ENCODE measurements at regions not wholly inside any gene's neighbourhood (a gene's known extent, or its start where the extent isn't known, plus 50 kb on each side); places are given as distances from the start of the nearest gene placed in this dataset.

DNA sequence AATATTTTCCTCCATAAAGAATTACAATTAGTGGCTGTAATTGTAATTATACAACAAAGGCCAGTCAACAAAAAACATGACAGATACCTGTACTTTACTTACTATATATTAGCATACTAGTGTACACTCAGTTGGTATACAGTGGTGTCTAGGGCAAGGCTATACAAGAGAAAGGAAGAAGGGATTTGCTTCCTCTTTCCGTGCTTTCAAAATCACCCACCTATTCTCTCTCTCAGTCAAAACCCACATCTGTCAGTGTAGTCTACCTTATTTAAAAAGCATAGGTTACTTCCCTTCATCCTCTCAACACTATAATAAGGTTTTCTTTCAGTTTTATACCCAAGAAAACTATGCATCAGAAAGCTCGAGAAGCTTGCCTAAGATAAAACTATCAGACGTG is 355.8 kb upstream of the NR5A2 start:
- DNase-seq (ENCODE audit: low read depth in 2 of 3, low spot score in 1 of 3): no peak

DNA sequence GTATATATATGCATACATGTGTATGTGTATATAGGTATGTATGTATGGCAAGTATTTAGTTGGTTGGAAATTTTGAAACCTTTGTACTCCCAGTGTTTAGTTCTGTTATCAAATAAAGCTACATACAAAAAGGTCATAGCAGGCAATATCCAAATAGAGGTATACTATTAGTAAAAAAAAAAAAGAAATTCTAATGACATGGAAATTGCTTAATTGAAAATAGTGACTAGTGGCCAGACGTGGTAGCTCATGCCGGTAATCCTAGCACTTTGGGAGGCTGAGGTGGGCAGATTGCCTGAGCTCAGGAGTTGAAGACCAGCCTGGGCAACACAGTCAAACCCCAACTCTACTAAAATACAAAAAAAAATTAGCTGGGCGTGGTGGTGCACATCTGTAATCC is 351.6 kb upstream of the NR5A2 start:
- DNase-seq (ENCODE audit: low read depth in 2 of 3, low spot score in 1 of 3): no peak

DNA sequence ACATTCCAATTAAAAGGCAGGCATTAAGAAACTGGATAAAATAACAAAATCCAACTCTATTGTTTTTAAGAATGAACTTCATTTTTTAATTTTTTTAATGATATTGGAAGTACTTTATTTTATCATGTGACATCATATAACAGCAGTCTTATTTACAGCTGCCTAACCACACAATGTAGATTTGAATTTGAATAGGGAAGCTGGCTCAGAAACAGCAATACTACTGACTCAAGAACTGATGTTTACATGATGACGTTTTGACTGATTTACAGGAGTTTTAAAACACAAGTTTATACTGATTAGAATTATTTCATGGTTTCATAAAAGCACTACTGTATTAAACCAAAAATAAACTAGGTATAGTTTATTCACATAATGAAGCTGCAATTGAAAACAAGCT is 348.7 kb upstream of the NR5A2 start:
- no peak for DNase-seq (ENCODE audit: low read depth in 2 of 3, low spot score in 1 of 3)

DNA sequence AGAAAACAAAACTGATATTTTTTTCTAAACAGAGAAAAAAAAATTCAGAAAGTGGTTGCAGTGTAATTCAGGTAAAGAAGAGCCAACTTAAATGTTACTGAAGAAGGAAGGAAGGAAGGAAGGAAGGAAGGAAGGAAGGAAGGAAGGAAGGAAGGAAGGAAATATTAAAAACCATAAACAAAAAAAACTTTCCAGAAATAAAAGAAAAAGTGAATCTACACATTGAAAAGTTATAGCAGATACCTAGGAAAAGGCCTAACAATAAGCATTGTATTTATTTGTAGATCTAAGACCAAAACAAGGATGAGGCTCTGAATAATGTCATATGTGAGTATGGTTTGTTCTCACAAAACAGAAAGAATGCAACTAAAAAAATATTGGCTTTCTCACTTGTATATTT is 345.4 kb upstream of the NR5A2 start:
- no peak for DNase-seq (ENCODE audit: low read depth in 2 of 3, low spot score in 1 of 3)

DNA sequence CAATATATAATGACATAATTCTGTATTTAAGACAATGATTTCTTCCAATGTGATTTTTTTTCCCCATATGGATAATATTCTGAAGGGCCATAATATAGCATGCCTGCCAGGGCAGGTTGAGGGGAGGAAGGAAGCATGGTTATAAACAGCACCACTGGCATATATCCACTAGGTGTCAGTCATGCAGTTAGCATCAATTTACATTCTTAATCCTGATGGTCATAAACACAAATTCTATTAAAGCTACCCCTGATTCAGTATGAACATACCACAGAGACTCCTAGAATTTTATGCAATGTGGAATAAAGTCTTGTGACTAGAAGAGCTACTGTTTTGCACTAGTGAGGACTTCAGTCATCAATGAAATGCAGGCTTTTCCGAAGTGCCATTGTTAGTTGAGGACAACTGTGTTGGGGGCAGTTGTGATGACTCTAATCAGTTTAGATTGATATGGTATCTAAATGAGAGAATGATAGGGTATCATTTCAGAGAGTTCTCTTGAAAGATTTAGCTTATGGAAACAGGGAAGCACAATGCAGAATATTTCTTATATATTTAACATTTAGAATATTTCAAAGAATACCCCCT is 342.7 kb upstream of the NR5A2 start:
- DNase-seq (ENCODE audit: low read depth in 2 of 3, low spot score in 1 of 3): no peak

DNA sequence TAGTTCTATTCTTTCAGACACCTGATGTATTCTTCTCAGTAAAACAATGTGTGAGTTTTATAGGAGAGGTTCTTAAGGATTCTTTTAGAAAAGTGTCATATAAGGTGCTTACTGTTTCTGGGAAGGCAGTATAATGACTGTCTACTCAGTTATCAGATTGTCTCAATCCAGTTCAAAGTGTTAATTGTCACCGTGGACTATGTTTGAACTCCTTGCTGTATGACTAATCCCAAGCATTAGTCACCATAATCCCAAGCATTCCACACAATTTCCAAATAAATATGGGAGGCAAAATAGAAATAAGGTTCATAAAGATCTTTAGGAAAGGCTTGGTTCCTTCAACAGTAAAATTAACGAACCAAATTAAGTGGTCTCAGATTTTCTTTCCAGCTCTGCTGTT is 342.1 kb upstream of the NR5A2 start:
- no peak for DNase-seq (ENCODE audit: low read depth in 2 of 3, low spot score in 1 of 3)

DNA sequence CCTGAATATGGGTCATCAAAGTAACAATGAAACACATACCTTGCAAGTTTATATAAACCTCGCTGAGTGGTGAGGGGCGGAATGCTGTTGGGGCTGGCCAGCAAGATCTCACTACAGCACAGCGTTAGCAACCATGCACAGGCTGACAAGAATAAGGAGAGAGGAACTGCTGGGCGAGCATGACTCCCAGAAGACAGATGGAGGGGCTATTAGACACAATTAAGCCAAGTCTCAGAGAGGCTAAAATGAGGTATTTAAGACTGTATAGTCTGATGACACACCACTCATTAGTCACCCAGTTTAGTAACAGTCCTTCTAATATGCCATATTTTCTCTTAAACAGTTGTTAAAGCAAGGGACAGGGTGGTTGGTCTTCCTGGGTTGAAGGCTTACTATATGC is 340.2 kb upstream of the NR5A2 start:
- no peak for DNase-seq (ENCODE audit: low read depth in 2 of 3, low spot score in 1 of 3)

DNA sequence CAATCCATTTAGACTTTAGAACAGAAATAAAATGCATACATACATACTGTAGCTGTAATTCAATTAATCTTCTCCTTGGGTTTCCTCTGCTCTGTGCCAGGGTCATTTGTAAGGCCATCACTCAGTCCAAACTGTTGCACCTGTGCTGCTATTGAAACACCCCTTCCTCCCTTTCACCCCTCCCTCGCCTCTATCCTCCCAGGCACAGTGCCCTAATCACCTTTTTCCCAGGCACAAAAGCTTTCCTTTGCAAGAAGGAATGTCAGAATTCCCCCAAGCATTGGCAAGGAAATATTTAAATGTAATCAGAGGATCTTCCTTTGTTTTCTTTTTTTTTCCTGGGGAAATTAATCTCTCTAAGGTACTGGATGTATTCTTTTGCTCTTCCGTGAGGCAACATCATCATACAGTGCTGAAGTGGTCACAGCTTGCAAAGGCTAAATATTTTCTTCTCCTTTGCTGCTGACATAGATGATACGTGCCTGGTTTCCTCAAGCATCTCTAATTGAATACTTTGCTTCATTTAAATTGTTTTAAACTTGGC is 339.3 kb upstream of the NR5A2 start:
- DNase-seq (ENCODE audit: low read depth in 2 of 3, low spot score in 1 of 3): no peak

DNA sequence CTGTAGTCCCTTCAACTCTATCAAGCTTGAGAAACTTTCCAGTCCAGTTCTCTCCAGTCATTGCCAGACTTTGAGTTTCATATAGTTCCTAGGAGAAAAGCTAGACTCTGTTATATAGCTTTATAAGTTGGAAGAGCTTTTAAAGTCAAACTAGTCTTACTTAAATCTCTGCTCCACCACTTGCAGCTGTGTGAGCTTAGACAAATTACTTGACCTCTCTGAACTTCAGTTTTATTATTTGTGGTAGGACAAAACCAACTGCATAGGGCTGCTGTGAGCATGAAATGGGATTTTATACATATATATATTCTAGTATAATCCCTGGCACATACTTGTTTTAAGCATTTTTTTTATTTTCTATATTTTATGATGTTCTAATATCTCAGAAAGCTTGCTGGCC is 338.7 kb upstream of the NR5A2 start:
- no peak for DNase-seq (ENCODE audit: low read depth in 2 of 3, low spot score in 1 of 3)

DNA sequence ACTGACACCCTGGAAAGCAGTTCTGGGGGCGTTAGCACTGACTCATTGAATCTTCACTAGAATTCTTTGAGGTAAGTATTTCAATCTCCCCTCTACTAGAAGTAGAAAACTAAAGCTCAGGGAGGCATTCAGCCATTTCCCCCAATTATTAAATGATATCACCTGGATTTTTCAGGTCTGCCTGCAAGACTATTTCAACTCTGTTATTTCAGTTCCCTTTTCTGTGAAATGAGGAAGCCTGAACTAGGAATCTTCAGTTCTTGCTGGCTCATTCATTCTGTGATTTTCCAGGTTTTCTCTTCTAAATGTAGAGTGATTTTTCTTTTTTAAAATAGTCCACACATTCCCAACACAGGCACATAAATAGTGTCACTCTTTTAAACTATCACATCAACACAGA is 337.0 kb upstream of the NR5A2 start:
- DNase-seq (ENCODE audit: low read depth in 2 of 3, low spot score in 1 of 3): no peak

DNA sequence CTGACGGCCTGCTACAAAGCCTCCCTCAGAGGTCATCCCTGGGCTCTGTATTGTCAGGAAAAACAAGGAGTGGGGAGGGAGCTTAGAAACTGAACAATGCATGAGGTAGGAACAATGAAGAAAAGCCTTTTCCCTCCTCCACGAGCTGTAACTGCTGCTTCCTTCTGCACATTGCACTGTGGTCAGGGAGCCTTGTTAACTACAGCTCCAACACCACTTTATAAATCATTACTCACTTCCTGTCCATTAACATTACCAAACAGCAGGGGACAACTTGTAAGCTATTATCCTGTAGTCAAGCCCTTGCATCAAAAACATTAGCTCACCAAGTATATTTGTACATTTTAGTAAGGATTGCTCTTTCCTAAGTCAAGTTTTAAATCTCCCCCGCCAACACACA is 336.0 kb upstream of the NR5A2 start:
- DNase-seq (ENCODE audit: low read depth in 2 of 3, low spot score in 1 of 3): no peak

DNA sequence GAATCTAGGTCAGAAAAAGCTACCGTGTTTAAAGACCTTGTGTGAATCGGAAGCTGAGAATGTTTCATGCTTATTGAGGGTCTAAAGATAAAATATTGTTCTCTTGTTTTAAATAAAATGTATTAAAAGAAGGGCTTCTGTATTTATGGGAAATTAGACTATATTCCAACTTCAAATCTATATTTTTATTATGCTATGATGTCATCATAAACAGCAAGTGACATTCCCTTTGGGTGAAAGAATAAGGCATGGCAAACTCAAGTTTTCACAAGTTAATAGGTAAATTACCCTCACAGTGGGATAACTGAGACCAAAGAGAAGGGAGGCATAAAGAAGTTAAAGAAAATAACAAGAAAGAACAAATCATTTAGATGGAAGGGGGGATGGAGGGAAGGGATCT is 333.8 kb upstream of the NR5A2 start:
- DNase-seq (ENCODE audit: low read depth in 2 of 3, low spot score in 1 of 3): no peak

DNA sequence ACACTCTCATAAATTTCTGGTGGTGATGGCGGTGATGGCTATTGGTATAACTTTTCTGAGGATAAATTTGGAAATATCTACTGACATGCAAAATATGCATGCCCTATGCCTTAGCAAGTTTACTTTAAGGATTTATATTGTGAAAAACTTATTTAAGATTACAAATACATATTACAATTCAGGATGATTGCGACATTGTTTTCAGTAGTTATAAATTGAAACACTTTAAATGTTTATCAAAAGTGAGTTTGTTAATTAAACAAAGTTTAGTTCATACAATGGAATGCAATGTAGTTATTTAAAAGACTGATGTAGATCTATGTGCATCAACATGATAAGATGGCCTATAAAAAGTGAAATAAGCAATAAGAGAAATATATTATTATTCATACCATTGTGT is 331.3 kb upstream of the NR5A2 start:
- DNase-seq (ENCODE audit: low read depth in 2 of 3, low spot score in 1 of 3): no peak

DNA sequence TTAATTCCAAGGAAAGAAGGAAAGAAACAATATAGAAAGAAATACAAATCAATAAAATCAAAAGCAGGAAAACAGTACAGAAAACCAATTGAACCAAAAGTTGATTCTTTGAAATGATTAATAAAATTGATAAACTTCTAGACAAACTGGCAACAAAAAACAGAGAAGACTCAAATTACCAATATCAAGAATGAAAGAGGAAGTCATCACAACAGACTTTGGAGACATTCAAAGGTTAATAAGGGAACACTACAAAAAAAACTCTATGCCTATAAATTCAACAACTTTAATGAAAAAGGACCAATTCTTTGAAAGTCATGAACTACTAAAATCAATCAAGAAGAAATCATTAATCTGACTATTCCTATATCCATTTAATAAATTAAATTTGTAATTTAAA is 329.3 kb upstream of the NR5A2 start:
- DNase-seq (ENCODE audit: low read depth in 2 of 3, low spot score in 1 of 3): no peak

DNA sequence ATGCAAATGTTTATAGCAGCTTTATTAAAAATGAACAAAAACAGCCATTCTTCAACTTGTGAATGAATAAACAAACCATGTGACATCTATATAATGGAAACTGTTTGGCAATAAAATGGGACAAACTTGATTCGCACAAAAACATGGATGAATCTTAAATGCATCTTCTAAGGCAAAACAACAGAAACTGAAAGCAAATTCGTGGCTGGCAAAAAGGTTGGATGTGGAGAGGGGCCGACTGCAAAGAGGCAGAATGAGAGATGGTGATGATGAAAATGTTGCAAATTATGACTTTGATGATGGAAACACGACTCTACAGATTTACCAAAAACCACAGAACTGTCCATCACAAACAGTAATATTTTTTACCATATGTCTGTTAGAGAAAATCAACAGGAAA is 327.0 kb upstream of the NR5A2 start:
- DNase-seq (ENCODE audit: low read depth in 2 of 3, low spot score in 1 of 3): no peak

DNA sequence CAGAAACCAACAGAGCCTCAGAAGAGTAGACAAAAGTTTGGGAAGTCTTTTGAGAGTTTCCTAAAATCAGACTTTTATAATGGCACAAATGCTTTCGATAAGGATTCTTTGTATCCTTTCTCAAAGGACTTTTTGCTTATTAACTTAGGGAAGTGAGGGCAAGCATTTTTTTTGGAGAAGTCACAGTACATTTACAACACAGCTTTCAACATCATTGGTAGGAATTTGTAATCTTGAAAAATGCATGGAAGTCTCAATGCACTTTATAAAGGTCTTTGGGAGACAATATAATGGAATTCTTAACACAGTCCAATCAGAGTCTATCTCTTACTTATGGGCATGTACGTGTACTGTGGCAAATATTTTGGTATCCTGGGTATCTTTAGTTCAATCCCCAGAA is 325.8 kb upstream of the NR5A2 start:
- no peak for DNase-seq (ENCODE audit: low read depth in 2 of 3, low spot score in 1 of 3)

DNA sequence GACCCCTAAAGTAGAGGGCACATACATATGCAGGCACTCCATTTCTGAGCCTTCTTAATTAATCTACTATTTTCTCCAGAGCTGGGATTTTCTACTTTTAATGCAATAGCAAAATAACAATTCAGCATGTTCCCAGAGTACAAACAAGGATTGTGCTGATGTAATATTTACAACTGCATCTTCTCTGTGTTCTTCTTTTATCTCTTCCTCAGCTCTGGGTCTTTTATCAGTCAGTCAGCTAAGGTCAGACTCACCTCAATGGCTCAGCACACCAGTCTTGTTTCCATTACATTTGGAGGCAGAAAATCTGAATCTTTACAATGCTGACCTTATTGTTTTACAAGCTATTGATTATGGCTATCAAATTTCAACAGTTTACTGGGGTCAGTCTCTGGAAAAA is 323.3 kb upstream of the NR5A2 start:
- DNase-seq (ENCODE audit: low read depth in 2 of 3, low spot score in 1 of 3): no peak

DNA sequence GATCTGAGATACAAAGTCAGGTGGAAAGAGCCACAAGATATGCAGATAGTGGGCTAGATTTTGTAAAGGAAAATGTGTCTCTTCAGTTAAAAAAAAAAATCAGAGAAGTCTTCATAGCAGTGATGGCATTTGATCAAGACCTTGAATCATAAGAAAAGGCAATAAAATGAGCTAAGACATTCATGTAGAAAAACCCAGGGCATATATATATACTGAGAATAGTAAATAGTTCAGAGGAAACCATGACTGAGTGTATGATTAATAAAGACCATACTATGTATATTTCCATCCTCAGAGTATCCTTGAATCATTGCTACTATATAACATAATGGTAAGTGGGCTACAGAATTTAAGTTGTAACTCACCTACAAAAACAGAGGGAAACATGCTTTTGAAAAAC is 321.7 kb upstream of the NR5A2 start:
- no peak for DNase-seq (ENCODE audit: low read depth in 2 of 3, low spot score in 1 of 3)

DNA sequence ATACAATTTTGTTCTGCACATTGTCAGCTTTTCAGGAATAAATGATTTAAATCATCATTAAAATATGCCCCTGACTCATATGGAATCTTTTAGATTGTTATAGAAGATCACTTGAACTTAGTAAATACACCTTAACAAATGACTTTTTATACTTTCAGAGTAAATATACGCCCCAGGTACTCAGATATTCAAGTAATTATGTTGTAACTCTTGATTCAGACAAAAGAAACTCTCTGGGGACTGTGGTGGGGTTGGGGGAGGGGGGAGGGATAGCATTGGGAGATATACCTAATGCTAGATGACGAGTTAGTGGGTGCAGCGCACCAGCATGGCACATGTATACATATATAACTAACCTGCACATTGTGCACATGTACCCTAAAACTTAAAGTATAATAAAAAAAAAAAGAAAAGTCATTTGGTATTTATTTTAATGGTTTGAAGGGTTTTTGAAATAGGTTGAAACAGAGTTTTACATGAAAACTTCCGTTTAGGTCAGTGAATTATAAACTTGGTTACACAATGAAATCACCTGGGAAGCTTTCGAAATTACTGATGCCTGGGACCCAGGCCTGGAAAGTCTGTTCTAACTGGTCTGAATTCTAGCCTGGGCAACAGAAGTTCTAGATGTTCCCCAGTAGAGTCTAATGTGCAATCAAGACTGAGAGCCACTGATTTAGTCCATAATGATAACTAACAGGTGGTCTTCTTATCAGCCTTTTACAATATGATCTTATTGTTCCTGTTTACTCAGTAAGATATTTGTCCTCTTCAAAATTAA is 320.5 kb upstream of the NR5A2 start:
- no peak for DNase-seq (ENCODE audit: low read depth in 2 of 3, low spot score in 1 of 3)

DNA sequence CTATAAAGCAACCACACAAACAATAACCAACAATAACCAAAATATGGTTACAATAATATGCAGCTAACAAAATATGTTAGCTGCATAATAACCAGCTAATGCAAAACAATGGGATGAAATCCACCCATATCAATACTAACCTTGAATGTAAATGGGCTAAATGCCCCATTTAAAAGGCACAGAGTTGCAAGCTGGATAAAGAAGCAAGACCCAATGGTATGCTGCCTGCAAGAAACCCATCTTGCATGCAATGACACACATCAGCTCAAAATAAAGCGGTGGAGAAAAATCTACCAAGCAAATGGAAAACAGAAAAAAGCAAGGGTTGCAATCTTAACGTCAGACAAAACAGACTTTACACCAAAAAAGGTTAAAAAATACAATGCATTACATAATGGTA is 316.5 kb upstream of the NR5A2 start:
- DNase-seq (ENCODE audit: low read depth in 2 of 3, low spot score in 1 of 3): no peak

DNA sequence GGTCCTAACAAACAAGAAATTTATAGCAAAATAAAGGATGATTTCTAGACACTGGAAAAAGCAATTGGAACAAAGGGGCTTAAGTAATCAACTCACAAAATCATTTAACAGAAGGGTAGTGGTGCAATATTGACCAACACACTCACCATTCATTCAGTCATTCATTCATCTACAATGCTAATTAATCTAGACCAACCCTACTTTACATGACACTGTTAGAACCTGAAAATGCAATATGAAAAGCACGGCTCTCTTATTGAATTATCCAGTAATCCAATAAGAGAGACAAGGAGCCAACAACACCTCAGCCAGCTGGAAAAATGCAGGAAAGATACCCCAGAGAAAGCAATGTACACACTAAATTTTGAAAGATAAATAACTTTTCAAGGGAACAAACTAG is 310.8 kb upstream of the NR5A2 start:
- no peak for DNase-seq (ENCODE audit: low read depth in 2 of 3, low spot score in 1 of 3)

DNA sequence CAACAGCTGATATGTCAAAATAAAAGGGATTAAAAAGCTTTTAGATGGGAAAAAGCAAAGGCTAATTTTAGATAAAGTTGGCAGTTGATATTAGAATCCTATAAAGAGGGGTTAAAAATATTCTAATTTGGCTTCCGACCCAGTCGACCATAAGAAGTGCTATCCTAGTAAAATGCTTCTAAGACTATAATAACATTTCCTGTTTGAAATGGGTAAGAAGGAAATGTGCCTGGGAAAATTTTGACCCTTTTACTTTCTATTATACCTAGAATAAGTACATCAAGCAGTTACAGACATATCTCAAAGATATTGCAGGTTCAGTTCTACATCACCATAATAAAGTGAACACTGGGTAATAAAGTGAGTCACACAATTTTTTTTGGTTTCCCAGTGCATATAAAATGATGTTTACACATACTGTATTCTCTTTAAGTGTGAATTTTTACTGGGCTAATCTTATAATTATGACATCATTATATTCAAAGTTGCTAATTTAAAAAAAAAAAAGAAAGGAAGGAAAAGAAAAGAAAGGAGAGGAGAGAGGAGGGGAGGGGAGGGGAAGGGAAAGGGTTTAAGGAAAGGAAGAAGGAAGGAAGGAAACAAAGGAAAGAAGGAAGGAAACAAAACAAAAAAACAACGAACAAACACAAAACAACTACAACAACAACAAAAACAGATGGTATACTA is 308.2 kb upstream of the NR5A2 start:
- no peak for DNase-seq (ENCODE audit: low read depth in 2 of 3, low spot score in 1 of 3)

All from stimulated activated CD4-positive, alpha-beta T cell treated with anti-CD3 and anti-CD28 coated beads, Interleukin-12 subunit alpha, Interleukin-12 subunit beta, amount 100 ng/mL, for 48 hours (primary cell).